ENCODE measurements at regions not wholly inside any gene's neighbourhood (a gene's known extent, or its start where the extent isn't known, plus 50 kb on each side); places are given as distances from the start of the nearest gene placed in this dataset.

GRCh38 chr17:71824671-71825070 lies 296.1 kb upstream of the SOX9 start:
- DNase-seq (ENCODE audit: extremely low spot score): no peak
- Histone ChIP-seq H3K27me3 (peaks cover 0 to 4% (median 0%) of the 10 kb centered on the region in 4 donors), H3K4me1 (peaks cover 0 to 11% (median 3%) of the 10 kb centered on the region in 4 donors), H3K36me3 (no peaks in the 10 kb centered on the region), H3K27ac (replicated peaks in 1 of 4) (no peak overlapping the region), H3K9me3 (no peaks in the 10 kb centered on the region), H3K4me3 (no peak overlapping the region)
- WGBS: 81% methylated on average over 4 of the region's 4 CpGs
- intact Hi-C loops (cut with DNase I): no loop called here
- TF ChIP-seq EP300 (IDR thresholded peaks at IDR 0.05) (no peak), POLR2A (IDR thresholded peaks at IDR 0.05; ENCODE audit: low read depth) (no peak), CTCF (IDR thresholded peaks at IDR 0.05) (no peak), POLR2AphosphoS5 (IDR thresholded peaks at IDR 0.05) (no peak)

- no peaks in the 10 kb centered on the region for H3K36me3 ChIP-seq
- intact Hi-C loops (cut with DNase I): no loop called here
Measured at GRCh38 chr17:71825687-71826086, 295.1 kb upstream of the SOX9 start.

GRCh38 chr17:71828182-71828596 lies 292.6 kb upstream of the SOX9 start:
- WGBS: 24% methylated on average over 5 of the region's 5 CpGs
- Histone ChIP-seq H3K36me3 (no peaks in the 10 kb centered on the region), H3K4me1 (peaks cover 0 to 11% (median 3%) of the 10 kb centered on the region in 4 donors), H3K27ac (replicated peaks in 1 of 4) (no peak overlapping the region), H3K9me3 (no peaks in the 10 kb centered on the region), H3K27me3 (peaks cover 0 to 26% (median 2%) of the 10 kb centered on the region in 4 donors), H3K4me3 (no peak overlapping the region)
- intact Hi-C loops (cut with DNase I): no loop called here
- no peak for DNase-seq (ENCODE audit: extremely low spot score)
- TF ChIP-seq CTCF (IDR thresholded peaks at IDR 0.05) (no peak), POLR2A (IDR thresholded peaks at IDR 0.05; ENCODE audit: low read depth) (no peak), POLR2AphosphoS5 (IDR thresholded peaks at IDR 0.05) (no peak), EP300 (IDR thresholded peaks at IDR 0.05) (no peak)

More at GRCh38 chr17:71825687-71826086, 295.1 kb upstream of the SOX9 start:
- Histone ChIP-seq H3K9me3 (no peaks in the 10 kb centered on the region), H3K27ac (replicated peaks in 1 of 4) (no peak overlapping the region), H3K4me1 (peaks cover 0 to 11% (median 3%) of the 10 kb centered on the region in 4 donors), H3K27me3 (peaks cover 0 to 9% (median 2%) of the 10 kb centered on the region in 4 donors), H3K4me3 (no peak overlapping the region)
- TF ChIP-seq EP300 (IDR thresholded peaks at IDR 0.05): no peak
- TF ChIP-seq POLR2AphosphoS5 (IDR thresholded peaks at IDR 0.05): no peak
- TF ChIP-seq CTCF (IDR thresholded peaks at IDR 0.05): no peak
- TF ChIP-seq POLR2A (IDR thresholded peaks at IDR 0.05; ENCODE audit: low read depth): no peak
- no peak for DNase-seq (ENCODE audit: extremely low spot score)
- 44% methylated on average over 4 of the region's 4 CpGs for WGBS

- H3K36me3 ChIP-seq: no peaks in the 10 kb centered on the region
- intact Hi-C loops (cut with DNase I): no loop called here
- H3K4me3 ChIP-seq: no peak overlapping the region
- TF ChIP-seq CTCF (IDR thresholded peaks at IDR 0.05): no peak
- no peak for TF ChIP-seq POLR2A (IDR thresholded peaks at IDR 0.05; ENCODE audit: low read depth)
- no peak for TF ChIP-seq EP300 (IDR thresholded peaks at IDR 0.05)
- TF ChIP-seq POLR2AphosphoS5 (IDR thresholded peaks at IDR 0.05): no peak
- no peak for DNase-seq (ENCODE audit: extremely low spot score)
- WGBS: 41% methylated on average over 7 of the region's 7 CpGs
- no peak overlapping the region for H3K27ac ChIP-seq (replicated peaks in 1 of 4)
- H3K4me1 ChIP-seq: peaks cover 0 to under 1% (median 0%) of the 10 kb centered on the region in 4 donors
- no peaks in the 10 kb centered on the region for H3K9me3 ChIP-seq
- H3K27me3 ChIP-seq: peaks cover 0 to 26% (median 2%) of the 10 kb centered on the region in 4 donors
Measured at GRCh38 chr17:71830866-71831265, 290.0 kb upstream of the SOX9 start.

GRCh38 chr17:71842986-71843385 lies 277.8 kb upstream of the SOX9 start:
- no peak overlapping the region for H3K4me3 ChIP-seq
- no peaks in the 10 kb centered on the region for H3K36me3 ChIP-seq
- WGBS: 99% methylated on average over 3 of the region's 3 CpGs
- DNase-seq (ENCODE audit: extremely low spot score): no peak
- intact Hi-C loops (cut with DNase I): no loop called here
- no peak overlapping the region for H3K27ac ChIP-seq (replicated peaks in 1 of 4)
- H3K27me3 ChIP-seq: no peaks in the 10 kb centered on the region
- H3K4me1 ChIP-seq: no peaks in the 10 kb centered on the region
- H3K9me3 ChIP-seq: peaks cover 0 to 9% (median 0%) of the 10 kb centered on the region in 4 donors
- TF ChIP-seq EP300 (IDR thresholded peaks at IDR 0.05): no peak
- TF ChIP-seq POLR2A (IDR thresholded peaks at IDR 0.05; ENCODE audit: low read depth): no peak
- TF ChIP-seq POLR2AphosphoS5 (IDR thresholded peaks at IDR 0.05): no peak
- TF ChIP-seq CTCF (IDR thresholded peaks at IDR 0.05): no peak
